Spleen (tissue), 11 donors: ENCODE measurements at regions not wholly inside any gene's neighbourhood (a gene's known extent, or its start where the extent isn't known, plus 50 kb on each side); places are given as distances from the start of the nearest gene placed in this dataset.

Experiments used
- DNase-seq: peaks from one replicate; pipeline ENCODE4 v3.0.0-alpha.2; 2020
- H3K27ac ChIP-seq, 8 donors: fragments of 200-600 bp; sonication (generic) in 7 of 8; 1 replicate in 4 of 8; 2 replicates in 4 of 8; pipeline versions ENCODE4 v1.5.0 to v1.8.0; 2016 to 2021; ENCODE audit warnings: inconsistent platforms in 4 of 8, mild to moderate bottlenecking in 4 of 8, moderate library complexity in 1 of 8
- H3K27me3 ChIP-seq, 7 donors: fragments of 200-600 bp; sonication (generic) in 6 of 7; replicated peaks in 1 of 7; 1 replicate in 4 of 7; 2 replicates in 3 of 7; pipeline versions ENCODE4 v1.5.0 to v1.8.0; 2016 to 2021; ENCODE audit warnings: inconsistent platforms in 3 of 7, mild to moderate bottlenecking in 1 of 7
- H3K36me3 ChIP-seq, 6 donors: fragments of 200-600 bp; sonication (generic) in 5 of 6; 1 replicate in 4 of 6; 2 replicates in 2 of 6; pipeline versions ENCODE4 v1.5.0 to v1.8.0; 2016 to 2021; ENCODE audit warnings: inconsistent platforms in 2 of 6
- H3K4me1 ChIP-seq, 6 donors: fragments of 200-600 bp; sonication (generic) in 5 of 6; 1 replicate in 3 of 6; 2 replicates in 3 of 6; pipeline versions ENCODE4 v1.5.0 to v1.8.0; 2016 to 2021; ENCODE audit warnings: inconsistent platforms in 3 of 6
- H3K4me3 ChIP-seq, 8 donors: fragments of 200-600 bp; sonication (generic) in 7 of 8; 1 replicate in 4 of 8; 2 replicates in 4 of 8; pipeline versions ENCODE4 v1.5.0 to v1.8.0; 2016 to 2021; ENCODE audit warnings: inconsistent platforms in 4 of 8, mild to moderate bottlenecking in 4 of 8, moderate library complexity in 2 of 8
- H3K9me3 ChIP-seq, 8 donors: fragments of 200-600 bp; sonication (generic) in 7 of 8; 1 replicate in 4 of 8; 2 replicates in 4 of 8; pipeline versions ENCODE4 v1.5.0 to v1.8.0; 2016 to 2021; ENCODE audit warnings: inconsistent platforms in 4 of 8
- POLR2A ChIP-seq, 3 donors: fragments of 450-650 bp; IDR thresholded peaks; one replicate each; pipeline ENCODE4 v1.5.1; 2017; ENCODE audit warnings: antibody characterized with exemption in 3 of 3, mild to moderate bottlenecking in 1 of 3
- POLR2AphosphoS5 ChIP-seq, 3 donors: sonication (generic); formaldehyde crosslinking; IDR thresholded peaks; one replicate each; pipeline ENCODE4 v1.5.1; 2017; ENCODE audit warnings: antibody characterized with exemption in 3 of 3
- WGBS, 5 donors: extraction: QIAGEN DNeasy Blood & Tissue Kit in 3 of 5; methylation state at CpG; one replicate each; pipeline versions ENCODE4 v1.1.5 to v1.1.7; 2013 to 2018; 5-methylcytosine and 5-hydroxymethylcytosine counted together
- intact Hi-C: fragments of 100-400 bp; cut with DNase I; formaldehyde crosslinking; loops from one replicate; pipeline ENCODE4 v1.15.0; 2023; ENCODE audit warnings: low total_unique reads
- TF ChIP-seq, protein P1 (sequence below), 11 experiments: fragments of 200-600 bp in 7 of 11; fragments of 450-650 bp in 4 of 11; sonication (generic) in 4 of 11; IDR thresholded peaks in 8 of 11; conservative IDR thresholded peaks in 3 of 11; 1 replicate in 7 of 11; 2 replicates in 4 of 11; pipeline versions ENCODE4 v1.4.0 to v1.8.0; 2016 to 2021; ENCODE audit warnings: antibody characterized with exemption in 11 of 11, inconsistent platforms in 4 of 11, mild to moderate bottlenecking in 1 of 11
- donor health status: healthy with polysubstance abuse.
- donor health status: DM: no; HTN: no; CAD: no; lungs with moderate emphysema.
- donor health status: DM: no; HTN: no; CAD: no.
- donor health status: Bipolar disorder and iron deficiency.
- donor health status: healthy.
- donor health status: DM: no; HTN: no; CAD: no.
- donor health status: DM: yes; HTN: yes; CAD: no.

GRCh38 chr12:130044991-130045621, 117.2 kb upstream of the FZD10 start:
- no peak for TF ChIP-seq POLR2A (IDR thresholded peaks at IDR 0.05)
- TF ChIP-seq, protein P1, sequence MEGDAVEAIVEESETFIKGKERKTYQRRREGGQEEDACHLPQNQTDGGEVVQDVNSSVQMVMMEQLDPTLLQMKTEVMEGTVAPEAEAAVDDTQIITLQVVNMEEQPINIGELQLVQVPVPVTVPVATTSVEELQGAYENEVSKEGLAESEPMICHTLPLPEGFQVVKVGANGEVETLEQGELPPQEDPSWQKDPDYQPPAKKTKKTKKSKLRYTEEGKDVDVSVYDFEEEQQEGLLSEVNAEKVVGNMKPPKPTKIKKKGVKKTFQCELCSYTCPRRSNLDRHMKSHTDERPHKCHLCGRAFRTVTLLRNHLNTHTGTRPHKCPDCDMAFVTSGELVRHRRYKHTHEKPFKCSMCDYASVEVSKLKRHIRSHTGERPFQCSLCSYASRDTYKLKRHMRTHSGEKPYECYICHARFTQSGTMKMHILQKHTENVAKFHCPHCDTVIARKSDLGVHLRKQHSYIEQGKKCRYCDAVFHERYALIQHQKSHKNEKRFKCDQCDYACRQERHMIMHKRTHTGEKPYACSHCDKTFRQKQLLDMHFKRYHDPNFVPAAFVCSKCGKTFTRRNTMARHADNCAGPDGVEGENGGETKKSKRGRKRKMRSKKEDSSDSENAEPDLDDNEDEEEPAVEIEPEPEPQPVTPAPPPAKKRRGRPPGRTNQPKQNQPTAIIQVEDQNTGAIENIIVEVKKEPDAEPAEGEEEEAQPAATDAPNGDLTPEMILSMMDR (IDR thresholded peaks at IDR 0.05 in 8 of 11, conservative IDR thresholded peaks at IDR 0.05 in 3 of 11), result no peak
- no peak for TF ChIP-seq POLR2AphosphoS5 (IDR thresholded peaks at IDR 0.05)
- Histone ChIP-seq H3K27me3 (peaks cover 0 to 74% (median 25%) of the 10 kb centered on the region in 7 donors), H3K4me1 (peaks cover 0 to 5% (median 0%) of the 10 kb centered on the region in 6 donors), H3K4me3 (no peak overlapping the region), H3K36me3 (no peaks in the 10 kb centered on the region), H3K27ac (peak overlapping the region in 3 of 8 donors; percentile 17 to 52 (median 46)), H3K9me3 (peaks cover 0 to 3% (median 0%) of the 10 kb centered on the region in 8 donors)
- intact Hi-C loops, result loop anchor here (5.0 kb wide), 1 partner anchor 292 kb away; the partner anchor contains the start of gene PIWIL1
- no peak for DNase-seq
- WGBS, 5 donors, result 9 to 14% (median 11%) methylated on average over 20 to 22 of the region's 22 CpGs

- Histone ChIP-seq H3K27me3 (peaks cover 0 to 67% (median 12%) of the 10 kb centered on the region in 7 donors), H3K27ac (no peak overlapping the region), H3K4me1 (peaks cover 0 to 5% (median 0%) of the 10 kb centered on the region in 6 donors), H3K4me3 (no peak overlapping the region), H3K36me3 (no peaks in the 10 kb centered on the region), H3K9me3 (no peaks in the 10 kb centered on the region)
- peak; percentile 35 for DNase-seq
- 64 to 84% (median 72%) methylated on average over 12 of the region's 12 CpGs for WGBS, 5 donors
- intact Hi-C loops, result loop anchor here (5.0 kb wide), 1 partner anchor 288 kb away; the partner anchor contains the start of gene PIWIL1
- TF ChIP-seq, protein P1 (IDR thresholded peaks at IDR 0.05 in 8 of 11, conservative IDR thresholded peaks at IDR 0.05 in 3 of 11), result no peak
- TF ChIP-seq POLR2AphosphoS5 (IDR thresholded peaks at IDR 0.05) (no peak), POLR2A (IDR thresholded peaks at IDR 0.05) (no peak)
Observed at GRCh38 chr12:130049666-130050065, 112.6 kb upstream of the FZD10 start.

GRCh38 chr12:130051900-130052299, 110.4 kb upstream of the FZD10 start:
- H3K27ac ChIP-seq, result no peak overlapping the region
- no peaks in the 10 kb centered on the region for H3K9me3 ChIP-seq
- H3K4me1 ChIP-seq, result peaks cover 0 to 5% (median 0%) of the 10 kb centered on the region in 6 donors
- TF ChIP-seq, protein P1 (IDR thresholded peaks at IDR 0.05 in 8 of 11, conservative IDR thresholded peaks at IDR 0.05 in 3 of 11), result no peak
- TF ChIP-seq POLR2AphosphoS5 (IDR thresholded peaks at IDR 0.05) (no peak), POLR2A (IDR thresholded peaks at IDR 0.05) (no peak)
- no peak overlapping the region for H3K4me3 ChIP-seq
- peaks cover 0 to 45% (median 0%) of the 10 kb centered on the region in 7 donors for H3K27me3 ChIP-seq
- intact Hi-C loops, result no loop called here
- no peaks in the 10 kb centered on the region for H3K36me3 ChIP-seq
- peak; percentile 9 for DNase-seq
- 74 to 78% (median 76%) methylated on average over 10 of the region's 10 CpGs for WGBS, 5 donors

GRCh38 chr12:130053651-130054069, 108.6 kb upstream of the FZD10 start:
- DNase-seq, result peak; percentile 64
- TF ChIP-seq POLR2A (IDR thresholded peaks at IDR 0.05) (no peak), POLR2AphosphoS5 (IDR thresholded peaks at IDR 0.05) (no peak)
- TF ChIP-seq, protein P1 (IDR thresholded peaks at IDR 0.05 in 8 of 11, conservative IDR thresholded peaks at IDR 0.05 in 3 of 11), result no peak
- Histone ChIP-seq H3K27ac (no peak overlapping the region), H3K9me3 (no peaks in the 10 kb centered on the region), H3K4me1 (no peaks in the 10 kb centered on the region), H3K36me3 (no peaks in the 10 kb centered on the region), H3K4me3 (no peak overlapping the region), H3K27me3 (peaks cover 0 to 31% (median 0%) of the 10 kb centered on the region in 7 donors)
- intact Hi-C loops, result no loop called here
- 34 to 49% (median 39%) methylated on average over 10 of the region's 10 CpGs for WGBS, 5 donors
